ENCODE measurements at regions not wholly inside any gene's neighbourhood (a gene's known extent, or its start where the extent isn't known, plus 50 kb on each side); places are given as distances from the start of the nearest gene placed in this dataset.

DNA sequence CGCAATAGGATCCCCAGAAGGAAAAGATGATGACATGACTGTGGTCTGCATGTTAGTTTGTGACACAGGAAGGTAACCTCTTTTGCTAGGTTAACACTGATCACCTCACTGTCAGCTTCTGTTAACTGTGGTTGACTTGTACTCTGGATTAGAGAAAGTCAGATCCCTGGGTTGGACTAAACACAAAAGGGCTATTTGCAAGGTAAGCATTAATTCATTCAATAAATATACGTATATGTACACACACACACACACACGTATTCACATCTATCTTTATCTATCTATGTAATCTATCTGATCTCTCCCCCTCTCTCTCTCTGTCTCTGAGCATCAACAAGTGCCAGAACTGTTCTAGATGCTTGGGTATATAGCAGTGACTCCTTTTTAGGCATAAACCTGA, 136.1 kb upstream of the SNX19 start:
- no peak for DNase-seq

DNA sequence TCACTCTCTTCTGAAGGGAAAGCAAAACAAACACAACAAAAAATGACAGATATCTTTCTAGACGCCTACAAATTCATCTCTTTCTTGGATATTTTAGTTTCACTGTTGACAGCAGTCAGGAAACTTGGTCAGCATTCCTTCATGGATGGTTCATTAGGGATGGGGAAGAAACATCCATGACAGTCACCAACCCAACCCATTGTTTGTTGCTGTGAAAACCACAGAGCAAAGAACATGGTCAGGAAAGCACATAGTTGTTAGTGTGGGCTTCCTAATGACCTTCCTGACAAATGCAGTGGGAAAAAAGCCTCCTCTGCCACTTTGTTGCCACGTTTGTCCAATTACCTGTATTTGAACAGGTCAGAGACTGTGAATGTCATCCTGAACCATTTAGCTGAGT, 139.8 kb upstream of the SNX19 start:
- no peak for DNase-seq

DNA sequence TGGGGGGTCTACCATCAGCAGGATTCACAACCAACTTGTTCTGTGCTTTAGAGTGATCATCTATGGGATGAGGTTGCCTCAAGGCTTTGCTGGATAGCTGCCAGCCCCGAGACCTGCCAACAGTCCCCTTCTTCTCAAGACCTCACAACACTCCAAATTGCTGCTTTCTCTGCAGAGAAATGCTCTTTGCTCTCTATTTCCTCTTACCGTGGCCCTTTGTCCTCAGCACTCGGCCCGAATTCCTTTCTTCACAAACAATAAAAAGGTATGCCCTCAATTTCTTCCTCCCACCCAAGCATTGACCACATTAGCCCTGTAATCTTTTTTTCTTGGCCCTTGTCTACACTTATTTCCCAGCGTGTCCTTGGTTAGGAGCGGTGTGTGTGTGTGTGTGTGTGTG, 147.4 kb upstream of the SNX19 start:
- DNase-seq = no peak

DNA sequence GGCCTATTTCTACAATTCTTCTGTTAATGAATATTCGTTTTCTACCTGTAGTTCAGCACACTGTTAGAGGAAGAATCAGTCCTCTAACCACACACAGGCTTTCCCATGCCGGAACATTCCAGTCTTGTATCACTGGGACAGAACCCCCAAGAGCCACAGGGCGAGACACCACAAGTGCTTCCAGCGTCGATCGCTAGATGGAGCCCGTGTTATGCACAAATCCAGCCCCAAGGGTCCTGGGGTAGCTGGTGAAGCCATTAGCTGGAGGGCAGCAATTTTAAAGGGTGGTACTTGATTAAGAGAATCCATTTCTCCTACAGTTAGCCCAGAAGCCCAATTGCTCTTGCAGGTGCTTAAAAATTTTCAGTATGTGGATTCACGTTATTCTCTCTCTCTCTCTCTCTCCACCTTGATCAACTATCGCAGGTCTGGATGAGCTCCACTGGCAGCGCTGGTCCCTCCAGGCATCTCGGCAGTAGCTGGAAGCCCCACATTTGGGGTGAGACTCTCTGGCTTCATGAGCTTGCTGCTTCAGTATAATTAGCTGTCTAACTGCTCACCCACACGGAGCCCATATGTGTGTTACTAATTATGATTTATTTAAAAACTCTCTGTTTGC, 148.2 kb upstream of the SNX19 start:
- DNase-seq = peak; percentile 72

DNA sequence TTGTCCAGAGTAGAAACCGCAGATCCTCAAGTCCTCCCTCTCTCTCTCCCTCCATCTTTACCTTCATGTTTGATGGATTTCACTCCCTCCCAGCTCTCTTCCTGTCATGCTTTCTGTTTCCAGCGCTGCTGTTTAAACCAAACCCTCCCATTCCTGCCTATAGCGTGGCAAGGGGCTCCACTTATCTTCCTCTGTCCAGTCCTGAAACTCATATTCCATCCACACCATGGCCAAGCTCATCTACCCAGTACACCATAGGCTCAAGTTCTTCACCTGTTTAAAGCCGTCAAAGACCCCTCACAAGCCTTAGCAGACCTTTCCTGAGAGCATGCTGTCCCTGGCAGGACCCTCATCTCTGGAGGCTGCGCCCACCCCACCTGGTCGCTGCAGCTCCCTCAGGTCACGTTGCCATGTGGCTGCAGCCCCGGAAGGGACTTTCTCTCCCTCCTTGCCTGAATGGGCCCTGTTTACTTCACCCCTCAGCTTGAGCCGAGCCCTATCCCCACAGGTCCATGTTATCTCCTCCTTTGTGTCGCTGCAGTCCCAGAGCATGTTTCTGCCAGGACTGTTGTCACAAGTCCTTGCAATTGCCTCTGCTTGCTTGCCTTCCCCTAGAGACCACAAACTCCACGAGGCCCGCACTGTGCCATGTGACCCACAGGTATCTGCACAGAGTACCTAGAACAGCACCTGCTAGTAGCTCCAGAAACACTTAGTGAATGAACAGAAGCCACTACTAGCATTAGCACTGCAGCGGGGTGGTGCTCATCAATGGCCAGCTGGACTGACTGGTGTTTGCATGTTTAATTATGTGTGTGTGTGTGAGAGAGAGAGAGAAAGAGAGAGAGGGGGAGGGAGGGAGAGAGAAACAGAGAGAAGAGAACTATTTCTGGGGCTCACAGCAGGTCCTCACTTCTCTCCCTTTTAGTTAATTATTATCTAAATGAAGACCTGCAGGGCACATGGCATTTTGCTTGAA, 149.4 kb upstream of the SNX19 start:
- DNase-seq = no peak

DNA sequence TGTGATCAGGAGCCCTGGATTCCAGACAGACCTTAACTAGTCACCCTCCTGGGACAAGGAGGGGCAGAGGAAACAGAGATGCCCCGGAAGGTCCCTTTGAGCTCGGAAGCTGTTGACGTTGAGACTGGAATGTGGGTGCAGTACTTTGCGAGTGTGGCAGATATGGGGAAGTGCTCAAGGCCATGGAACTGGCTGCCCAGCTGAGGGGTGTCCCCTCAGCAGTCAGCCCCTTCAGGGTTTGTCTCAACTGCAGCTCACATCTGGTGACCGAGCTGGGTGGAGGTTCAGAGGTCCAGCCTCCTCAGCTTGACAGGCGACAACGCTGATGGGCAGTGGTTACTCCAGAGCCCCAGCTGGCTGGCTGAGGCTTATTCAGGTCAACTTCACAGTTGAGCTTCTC, 150.3 kb upstream of the SNX19 start:
- no peak for DNase-seq

DNA sequence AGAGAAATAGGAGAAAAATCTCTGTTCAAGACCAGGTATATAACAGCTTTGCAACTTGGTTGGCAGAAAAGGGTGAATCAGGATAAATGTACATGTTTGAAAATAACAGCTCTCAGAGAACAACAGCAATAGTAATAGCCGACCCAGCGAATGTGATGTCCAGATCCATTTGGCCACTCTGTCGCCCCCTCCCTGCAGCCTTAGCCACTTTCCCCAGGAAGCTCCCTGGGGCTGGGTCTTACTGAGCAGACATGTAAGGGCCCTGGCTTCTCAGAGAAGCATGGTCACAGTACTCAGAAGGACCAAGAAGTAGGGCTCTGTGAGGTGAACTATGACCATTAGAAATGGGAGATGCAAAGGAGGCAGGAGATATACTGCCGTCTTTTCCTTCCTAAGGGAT, 154.1 kb upstream of the SNX19 start:
- no peak for DNase-seq

DNA sequence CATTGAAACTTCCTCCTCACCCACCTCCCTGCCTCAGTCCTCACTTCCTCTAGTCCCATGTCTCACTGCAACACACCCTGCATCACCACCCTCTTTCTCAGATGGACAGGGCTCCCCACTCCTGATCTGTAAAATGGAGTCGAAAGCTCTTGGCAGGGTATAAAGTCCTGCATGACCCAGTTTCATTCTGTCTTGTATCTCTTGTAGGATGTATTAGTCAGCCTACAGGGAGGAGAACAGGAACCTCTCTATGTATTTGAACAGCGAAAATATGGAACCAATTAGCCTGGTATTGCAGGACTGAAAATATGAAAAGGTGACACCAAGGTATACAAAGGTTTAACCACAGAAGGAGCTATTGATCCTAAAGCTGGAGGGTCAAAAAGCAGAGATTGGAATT, 156.9 kb upstream of the SNX19 start:
- DNase-seq = no peak

DNA sequence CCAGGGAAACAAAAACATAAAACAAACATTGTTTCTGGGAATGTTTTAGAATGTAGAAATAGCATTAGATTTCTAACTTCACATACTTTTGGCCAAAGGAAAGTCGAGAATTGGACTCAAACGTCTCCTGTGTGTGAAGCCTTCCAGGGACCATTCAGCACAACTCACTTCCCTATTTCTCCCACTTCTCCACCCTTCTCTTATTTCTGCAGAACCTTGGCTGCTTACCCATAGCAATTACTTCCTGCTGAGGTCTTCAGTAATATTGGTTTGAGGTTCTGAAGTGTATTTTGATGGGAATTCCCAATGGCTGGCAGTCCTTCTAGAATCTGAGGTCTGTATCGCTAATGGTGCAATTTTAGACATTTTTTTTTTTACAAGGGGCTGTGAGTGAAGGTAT, 158.3 kb upstream of the SNX19 start:
- peak; percentile 41 for DNase-seq

DNA sequence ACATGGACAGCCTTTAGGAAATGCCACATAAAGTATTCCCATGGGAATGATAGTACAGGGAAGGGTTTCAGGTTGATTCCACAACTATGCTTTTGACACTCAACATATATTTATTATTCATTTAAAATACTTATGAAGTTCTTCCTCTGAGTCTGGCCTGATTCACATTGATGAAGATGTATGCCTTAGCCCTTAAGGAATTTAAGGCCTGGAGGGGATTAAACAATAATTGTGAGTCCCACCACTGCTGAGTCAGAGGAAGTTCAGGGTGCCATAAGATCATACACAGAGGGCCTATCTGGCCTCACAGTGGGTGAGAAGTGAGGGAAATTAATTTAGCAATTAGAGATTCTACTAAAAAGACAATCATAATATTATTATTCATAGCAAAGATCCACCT, 161.1 kb upstream of the SNX19 start:
- DNase-seq = no peak

DNA sequence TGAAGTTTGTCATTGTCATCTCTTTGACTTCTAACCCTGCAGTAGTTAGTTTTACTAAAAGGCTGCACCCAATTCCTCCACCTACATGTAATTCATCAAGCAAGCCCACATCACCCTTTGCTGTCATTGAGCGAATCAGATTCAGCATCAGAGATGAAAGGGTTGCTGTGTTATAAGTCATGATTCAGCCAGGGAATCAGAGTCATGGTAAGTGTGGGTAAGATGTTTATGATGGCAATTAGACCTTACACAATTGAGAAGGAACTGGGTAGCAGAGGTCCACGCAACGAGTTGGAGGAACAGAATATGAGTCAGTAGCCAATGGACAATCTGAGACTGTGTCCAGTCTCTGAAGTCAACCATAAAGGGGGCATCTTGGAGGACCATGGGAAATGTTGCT, 162.8 kb upstream of the SNX19 start:
- no peak for DNase-seq

DNA sequence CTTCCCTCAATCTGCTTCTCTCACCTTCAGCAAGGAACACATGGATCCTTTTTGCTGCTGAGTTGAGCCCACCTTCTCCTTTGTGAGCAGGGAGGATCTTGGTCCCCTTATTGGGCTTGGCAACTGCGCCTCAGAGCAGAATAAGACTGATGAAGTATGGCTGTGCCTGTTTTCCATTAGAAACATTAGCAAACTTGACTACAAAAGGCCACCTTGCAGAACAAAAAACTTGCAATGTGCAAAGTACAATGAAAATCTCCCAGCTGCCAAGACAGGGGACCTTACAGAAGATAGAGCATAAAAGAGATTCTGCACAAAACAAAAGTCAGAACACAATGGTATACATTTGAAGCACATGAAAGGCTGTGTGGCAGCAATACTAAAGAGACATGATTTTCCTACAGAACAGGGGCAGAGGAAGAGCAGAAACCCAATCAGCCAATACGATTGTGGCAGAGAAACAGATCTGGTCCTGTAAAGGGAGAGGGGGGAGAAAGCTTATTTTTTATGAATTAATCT, 173.5 kb upstream of the SNX19 start:
- no peak for DNase-seq

DNA sequence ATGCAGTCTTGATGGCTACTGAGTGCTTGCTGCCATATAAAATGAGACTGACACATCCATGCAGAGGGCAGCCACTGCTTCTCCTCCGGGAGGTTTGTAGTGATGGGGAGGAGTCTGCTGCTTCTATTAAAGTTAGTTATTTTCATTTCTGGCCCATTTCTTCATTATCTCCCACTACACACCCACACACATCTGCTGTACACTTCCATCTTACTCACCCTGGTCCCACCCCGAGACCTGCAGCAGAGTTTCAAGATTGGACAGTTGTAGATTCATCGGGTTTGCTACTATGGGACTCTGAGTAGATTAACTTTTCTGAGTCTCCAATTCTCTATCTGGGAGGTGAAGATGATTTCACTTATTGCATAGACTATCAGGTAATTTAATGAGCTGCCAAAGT, 176.2 kb upstream of the SNX19 start:
- no peak for DNase-seq

DNA sequence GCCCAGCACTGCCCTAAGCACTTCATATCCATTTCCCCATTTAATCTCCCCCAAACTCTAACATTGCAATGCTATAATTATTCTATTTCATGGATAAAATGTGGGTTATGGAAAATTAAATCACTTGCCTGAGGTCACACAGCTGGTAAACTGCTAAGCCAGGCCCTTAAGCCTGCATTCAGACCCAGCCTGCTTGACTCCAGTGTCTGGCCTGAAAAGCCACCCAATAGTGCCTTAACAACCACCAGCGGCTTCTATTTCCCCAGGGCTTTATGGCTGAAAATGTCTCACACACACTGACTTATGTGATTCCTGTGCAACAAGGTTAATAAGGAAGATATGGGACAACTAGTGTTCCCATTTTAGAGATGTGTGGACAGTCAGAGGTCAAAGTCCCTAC, 178.5 kb upstream of the SNX19 start:
- no peak for DNase-seq

DNA sequence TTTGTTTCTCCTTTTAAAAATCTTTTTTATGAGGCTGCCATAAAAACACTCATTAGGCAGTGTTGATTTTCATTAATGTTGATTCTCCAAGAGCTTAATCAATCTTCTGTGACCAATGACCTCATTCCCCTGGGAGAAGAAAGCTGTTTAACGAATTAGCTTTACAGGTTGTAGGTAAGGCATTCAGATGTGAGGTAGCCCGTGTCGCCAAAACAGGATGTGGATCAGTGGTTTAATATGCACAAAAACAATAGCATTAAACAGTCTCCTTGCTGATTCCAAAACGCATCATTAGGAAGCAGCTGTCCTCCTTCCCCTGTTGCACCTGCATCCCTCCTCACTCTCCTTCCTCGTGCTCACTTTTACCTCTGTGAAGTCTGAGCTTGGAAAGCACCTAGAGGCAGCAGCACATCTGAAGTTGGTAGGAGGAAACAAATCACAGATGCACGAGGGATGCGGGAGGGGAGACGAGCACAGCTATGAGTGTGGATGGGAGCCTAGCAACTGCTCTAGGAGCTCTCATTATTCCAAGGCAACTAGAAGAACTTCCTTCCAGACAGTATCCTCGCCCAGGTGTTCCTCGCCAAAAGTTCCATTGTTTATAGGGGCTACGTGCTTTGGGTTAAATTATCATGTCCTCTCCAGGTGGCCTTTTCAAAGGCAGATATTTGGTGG, 179.4 kb upstream of the SNX19 start:
- DNase-seq = no peak

DNA sequence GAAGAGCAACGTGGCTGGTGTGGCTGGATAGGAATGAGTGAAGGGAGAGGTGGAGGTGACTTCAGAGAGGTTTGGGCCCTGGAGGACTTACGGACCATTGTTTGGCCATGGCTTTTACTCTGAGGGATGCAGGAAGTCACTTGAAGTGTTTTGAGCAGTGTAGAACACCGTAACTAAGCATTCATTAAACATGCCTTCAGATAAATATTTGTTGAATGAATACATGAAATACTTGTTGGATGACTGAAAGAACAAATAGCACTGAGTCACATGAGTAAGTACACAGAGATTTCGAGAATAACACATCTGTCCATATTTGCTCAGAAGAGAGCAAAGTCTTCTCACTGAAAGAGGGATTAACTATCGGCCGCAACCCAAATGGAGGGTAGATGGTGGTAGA, 182.7 kb upstream of the SNX19 start:
- no peak for DNase-seq

DNA sequence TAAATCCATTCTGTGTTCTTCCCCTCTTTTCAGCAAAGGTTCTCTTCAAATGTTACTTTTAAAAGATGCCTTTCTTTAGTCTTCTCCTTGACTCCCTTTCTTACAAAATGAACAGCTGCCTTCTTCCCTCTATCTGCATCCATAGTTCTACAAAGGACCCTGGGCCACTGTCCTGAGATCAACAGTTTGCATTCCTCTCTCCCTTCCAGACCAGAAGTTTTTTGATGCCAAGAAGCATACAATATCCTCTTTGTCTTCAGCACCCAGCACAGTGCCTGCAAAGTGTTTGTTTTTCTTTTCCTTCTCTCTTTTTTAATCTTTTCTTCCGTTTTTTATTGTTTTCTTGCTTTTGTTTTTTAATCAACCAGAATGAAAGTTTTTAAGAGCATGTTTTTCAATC, 183.5 kb upstream of the SNX19 start:
- DNase-seq = no peak

DNA sequence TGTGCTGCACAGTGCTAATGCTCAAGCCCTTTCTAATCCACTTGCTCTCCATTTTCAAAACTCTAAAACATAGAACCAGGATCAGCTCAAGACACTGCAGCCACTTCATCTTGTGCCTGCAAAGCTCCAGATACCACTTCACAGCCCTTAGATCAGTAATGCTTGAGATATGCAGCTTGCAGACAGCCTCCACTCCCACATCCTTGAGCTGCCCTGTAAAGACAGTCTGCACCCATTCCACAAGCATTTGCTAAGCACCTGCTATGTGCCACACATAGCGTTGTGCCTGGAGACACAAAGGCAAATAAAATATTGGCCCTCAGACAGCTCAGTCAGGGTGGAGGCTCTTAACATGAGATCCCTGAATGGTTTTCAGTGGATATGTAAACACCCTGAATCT, 192.5 kb upstream of the SNX19 start:
- no peak for DNase-seq

DNA sequence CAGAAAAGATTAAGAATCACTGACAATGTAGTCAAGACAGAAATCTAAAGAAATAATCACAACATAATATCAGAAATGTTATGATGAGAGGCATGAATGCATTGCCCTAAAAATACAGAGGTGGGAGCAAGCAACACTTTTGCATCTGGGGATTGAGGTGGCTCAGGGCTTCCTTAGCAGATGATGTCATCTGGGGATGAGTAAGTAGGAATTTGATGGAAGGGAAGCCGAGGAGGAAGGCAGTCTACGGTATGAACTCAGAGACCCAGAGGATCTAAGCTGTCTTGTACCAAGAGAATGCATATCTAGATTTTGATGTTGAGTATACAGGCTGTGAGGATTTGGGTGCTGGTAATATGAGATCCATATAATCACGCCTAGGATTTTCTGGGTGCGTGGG, 193.0 kb upstream of the SNX19 start:
- DNase-seq = no peak

DNA sequence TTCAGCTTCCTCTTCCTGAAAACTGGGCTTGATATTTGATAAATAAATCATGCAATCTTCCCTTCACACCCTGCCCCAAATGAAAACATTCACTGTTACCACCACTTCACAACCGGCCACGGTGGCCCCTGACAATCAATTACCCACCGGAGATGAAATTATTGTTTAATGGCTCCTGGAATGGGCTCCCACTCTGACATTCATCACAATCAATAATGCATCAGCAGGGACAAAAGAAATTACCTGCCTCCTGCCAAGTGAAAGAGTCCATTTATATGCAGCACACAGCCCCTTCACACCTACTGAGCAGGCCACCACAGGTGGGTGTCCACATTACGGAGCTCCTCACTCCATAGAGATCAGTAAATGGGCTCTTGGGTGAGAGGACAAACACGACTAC, 193.5 kb upstream of the SNX19 start:
- DNase-seq = no peak

DNA sequence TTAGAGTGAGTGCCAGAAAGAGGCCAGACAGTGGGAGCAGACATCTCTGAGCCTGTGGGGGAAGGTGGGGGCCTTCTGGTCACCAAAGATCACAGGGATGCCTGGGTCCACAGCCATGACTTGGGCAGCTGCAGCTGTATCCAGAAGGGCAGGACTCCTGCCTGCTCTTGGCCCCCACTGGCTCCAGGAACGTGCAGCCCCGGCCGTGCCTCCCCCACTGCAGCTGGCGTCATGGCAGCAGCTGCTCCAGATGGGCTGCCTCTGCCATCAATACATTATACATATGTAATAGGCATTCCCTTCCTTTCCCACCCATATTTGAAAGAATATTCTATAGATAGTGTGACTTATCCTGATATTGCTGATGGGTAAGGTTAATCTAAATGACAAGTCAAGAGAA, 195.5 kb upstream of the SNX19 start:
- no peak for DNase-seq

DNA sequence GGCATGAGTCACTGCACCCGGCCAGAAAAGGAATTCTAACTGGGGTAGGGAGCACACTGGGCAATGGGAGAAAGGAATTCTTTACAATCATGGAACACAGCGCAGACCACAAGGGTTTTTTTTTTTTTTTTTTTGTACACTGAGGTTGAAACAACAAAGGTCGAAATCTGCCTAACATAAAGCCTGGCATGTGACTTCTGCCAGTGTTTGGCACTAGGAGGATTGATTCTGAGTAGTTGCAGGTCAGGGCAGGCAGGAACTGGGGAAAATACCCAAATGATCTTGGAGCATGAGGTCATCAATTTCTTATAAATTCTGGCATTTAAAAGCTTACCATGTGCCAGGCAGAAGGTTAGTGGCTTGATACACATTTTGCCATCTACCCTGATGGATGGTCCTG, 202.0 kb upstream of the SNX19 start:
- DNase-seq = no peak

DNA sequence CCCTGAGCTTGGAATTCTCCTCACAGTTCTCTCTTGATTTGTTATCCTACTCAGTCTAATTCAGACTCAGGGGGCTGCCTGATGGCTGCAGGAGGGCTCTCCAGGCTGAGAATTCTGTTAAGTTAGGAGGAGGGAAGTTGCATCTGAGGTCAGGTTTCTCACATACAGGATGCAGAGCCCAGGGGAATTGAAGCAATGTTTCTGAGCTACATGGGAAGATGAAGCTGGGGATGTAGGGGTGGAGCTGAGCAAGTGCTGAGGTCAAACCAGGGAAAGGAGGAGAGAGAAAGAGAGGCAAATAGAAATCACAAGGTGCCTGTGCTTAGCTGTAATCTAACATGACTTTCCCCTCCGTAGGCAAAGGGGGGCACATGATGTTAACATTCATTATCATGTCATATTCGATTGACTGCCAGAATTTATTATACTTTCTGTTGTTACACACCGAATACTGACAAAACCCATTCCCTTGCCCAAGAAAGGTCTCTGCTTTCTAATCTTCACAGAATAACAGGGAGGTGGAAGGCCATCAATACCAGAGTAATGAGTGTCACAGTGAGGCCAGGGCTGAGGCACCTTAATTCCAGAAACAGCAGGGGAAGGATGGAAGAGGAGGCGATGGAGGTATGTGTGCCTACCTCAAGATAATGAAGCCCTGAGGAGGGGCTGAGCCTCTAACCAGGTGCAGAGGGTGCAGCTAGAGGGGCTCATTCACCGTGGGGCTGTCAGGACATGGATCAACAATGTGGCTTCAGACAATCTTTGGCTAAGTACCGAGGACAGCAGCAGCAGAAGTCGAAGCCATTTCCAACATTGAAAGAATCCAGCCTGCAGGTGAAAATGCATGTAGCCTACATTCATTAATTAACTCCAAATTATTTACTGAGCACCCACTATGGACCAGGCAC, 205.4 kb upstream of the SNX19 start:
- no peak for DNase-seq
